ENCODE measurements at regions not wholly inside any gene's neighbourhood (a gene's known extent, or its start where the extent isn't known, plus 50 kb on each side); places are given as distances from the start of the nearest gene placed in this dataset.
A peak's percentile ranks its signal among the peaks of the same experiment; 100 is the strongest.
"Not testable (repeated sequence)": the region's sequence is repeated elsewhere in the genome, so short reads cannot be mapped to it uniquely, and the experiment has no call there.

GRCh38 chr13:87186647-87187046, 484.5 kb upstream of the SLITRK5 start:
- not testable (repeated sequence) for DNase-seq (ENCODE audit: low read depth in 2 of 2)

GRCh38 chr13:87191485-87191884, 479.7 kb upstream of the SLITRK5 start:
- not testable (repeated sequence) for DNase-seq (ENCODE audit: low read depth in 2 of 2)

- DNase-seq (ENCODE audit: low read depth in 2 of 2), result no peak
These were observed 472.8 kb upstream of the SLITRK5 start for GRCh38 chr13:87198371-87198770.

- DNase-seq (ENCODE audit: low read depth in 2 of 2), result no peak
These were observed 464.5 kb upstream of the SLITRK5 start for GRCh38 chr13:87206708-87207107.

GRCh38 chr13:87207280-87208003, 463.7 kb upstream of the SLITRK5 start:
- no peak for DNase-seq (ENCODE audit: low read depth in 2 of 2)

- no peak for DNase-seq (ENCODE audit: low read depth in 2 of 2)
These were observed 462.5 kb upstream of the SLITRK5 start for GRCh38 chr13:87208636-87209035.

- no peak for DNase-seq (ENCODE audit: low read depth in 2 of 2)
These were observed 436.2 kb upstream of the SLITRK5 start for GRCh38 chr13:87234981-87235380.

DNA sequence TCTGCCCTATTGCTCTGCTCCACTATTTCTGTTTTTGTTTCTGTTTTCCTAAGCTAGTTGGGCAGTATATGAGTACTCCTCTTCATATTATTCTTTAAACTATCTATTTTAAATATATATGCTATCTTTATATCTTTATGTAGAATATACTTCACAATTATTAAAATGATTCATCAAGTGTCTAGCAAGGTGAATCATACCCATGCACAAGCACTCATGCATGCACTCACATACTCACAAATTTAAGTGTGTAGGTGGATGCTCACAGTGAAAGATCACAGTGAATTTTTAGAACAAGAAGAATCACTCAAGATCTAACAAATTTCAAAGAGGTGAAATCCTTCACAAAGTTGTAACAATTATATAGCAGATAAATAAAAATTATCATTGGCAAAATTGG, 435.6 kb upstream of the SLITRK5 start:
- DNase-seq (ENCODE audit: low read depth in 2 of 2), result no peak

- DNase-seq (ENCODE audit: low read depth in 2 of 2), result no peak
These were observed 426.8 kb upstream of the SLITRK5 start for GRCh38 chr13:87244256-87244890.

GRCh38 chr13:87249847-87250246, 421.3 kb upstream of the SLITRK5 start:
- not testable (repeated sequence) for DNase-seq (ENCODE audit: low read depth in 2 of 2)

- no peak for DNase-seq (ENCODE audit: low read depth in 2 of 2)
These were observed 415.8 kb upstream of the SLITRK5 start for GRCh38 chr13:87255394-87255793.

GRCh38 chr13:87259479-87260083, 411.6 kb upstream of the SLITRK5 start:
- DNase-seq (ENCODE audit: low read depth in 2 of 2), result no peak

GRCh38 chr13:87274209-87274819, 396.9 kb upstream of the SLITRK5 start:
- peak in 1 of 2 donors; percentile 1 for DNase-seq (ENCODE audit: low read depth in 2 of 2)

- no peak for DNase-seq (ENCODE audit: low read depth in 2 of 2)
These were observed 391.0 kb upstream of the SLITRK5 start for GRCh38 chr13:87280139-87280538.

DNA sequence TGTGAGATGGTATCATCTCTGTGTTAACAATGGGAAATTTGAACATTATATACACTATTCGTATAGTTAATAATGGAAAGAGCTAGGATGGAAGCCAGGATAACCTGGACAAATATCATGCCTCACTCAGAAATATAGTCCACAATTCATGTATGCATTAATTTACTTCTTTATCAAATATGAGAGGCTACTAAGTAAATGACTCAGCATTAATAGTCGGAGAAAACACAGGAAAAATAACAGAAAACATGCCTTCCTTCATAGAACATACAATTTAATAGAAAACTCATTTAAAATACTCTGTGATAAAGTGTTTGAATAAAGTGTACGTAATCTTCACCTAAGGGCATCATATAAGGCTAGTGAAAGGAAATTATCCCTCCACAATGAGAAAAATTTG, 383.4 kb upstream of the SLITRK5 start:
- DNase-seq (ENCODE audit: low read depth in 2 of 2), result no peak

DNA sequence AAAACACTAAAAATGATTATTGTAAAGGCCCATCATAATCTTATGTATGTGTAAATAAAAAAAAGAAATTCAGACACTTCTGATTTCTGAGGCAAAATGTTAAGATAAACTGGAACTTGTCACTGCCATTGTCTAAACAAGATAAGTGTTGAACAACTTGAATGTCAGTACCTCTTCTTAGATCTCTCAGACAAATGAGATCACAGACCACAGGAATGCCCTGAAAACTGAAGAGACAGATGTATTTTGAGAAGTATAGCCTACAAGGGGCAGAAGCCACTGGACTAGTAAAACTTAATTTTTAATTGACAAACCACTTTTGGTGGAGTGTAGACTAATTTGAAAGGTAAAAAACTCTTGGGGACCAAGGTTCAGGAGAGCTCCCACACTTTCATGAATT, 375.5 kb upstream of the SLITRK5 start:
- no peak for DNase-seq (ENCODE audit: low read depth in 2 of 2)

- DNase-seq (ENCODE audit: low read depth in 2 of 2), result no peak
These were observed 369.1 kb upstream of the SLITRK5 start for GRCh38 chr13:87302034-87302433.

- DNase-seq (ENCODE audit: low read depth in 2 of 2), result no peak
These were observed 368.2 kb upstream of the SLITRK5 start for GRCh38 chr13:87302931-87303330.

GRCh38 chr13:87311165-87311564, 360.0 kb upstream of the SLITRK5 start:
- no peak for DNase-seq (ENCODE audit: low read depth in 2 of 2)

DNA sequence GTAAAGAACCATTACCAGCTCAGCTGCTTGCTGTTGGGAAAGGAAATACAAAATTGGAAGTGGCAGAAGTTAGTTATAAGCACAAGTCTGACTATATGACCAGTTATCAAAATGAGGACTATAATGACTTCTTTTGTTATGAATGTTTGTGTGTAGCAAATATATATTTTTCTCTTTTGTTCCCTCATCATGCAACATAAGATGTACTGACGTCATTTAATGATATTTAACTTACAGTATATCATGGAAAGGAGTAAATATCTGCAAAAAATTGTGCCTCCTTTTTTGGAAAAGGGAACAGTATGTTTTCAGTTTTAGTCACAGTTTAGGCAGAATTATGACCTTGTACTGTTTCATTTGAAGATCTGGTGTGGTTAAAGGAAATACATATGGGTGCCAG, 356.3 kb upstream of the SLITRK5 start:
- DNase-seq (ENCODE audit: low read depth in 2 of 2), result no peak

DNA sequence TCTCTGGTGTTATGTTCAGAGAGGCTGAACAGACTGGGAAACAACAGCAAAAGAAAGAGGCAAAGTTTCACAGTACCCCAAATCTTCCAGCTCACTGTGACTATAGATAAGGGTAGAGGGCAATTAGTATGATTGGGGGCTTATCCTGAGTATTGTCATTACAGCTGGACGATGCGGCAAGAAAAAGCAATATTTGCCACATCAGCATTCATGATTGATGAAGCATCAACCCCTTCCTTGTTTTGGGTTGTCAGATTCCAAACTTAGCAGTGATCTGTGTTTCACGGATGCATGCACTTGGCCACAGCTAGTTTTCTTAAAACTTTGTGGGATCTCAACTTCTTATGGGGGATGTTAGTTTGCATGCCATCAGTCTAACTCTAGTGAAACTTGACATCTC, 348.8 kb upstream of the SLITRK5 start:
- no peak for DNase-seq (ENCODE audit: low read depth in 2 of 2)

GRCh38 chr13:87324558-87324957, 346.6 kb upstream of the SLITRK5 start:
- DNase-seq (ENCODE audit: low read depth in 2 of 2), result no peak

DNA sequence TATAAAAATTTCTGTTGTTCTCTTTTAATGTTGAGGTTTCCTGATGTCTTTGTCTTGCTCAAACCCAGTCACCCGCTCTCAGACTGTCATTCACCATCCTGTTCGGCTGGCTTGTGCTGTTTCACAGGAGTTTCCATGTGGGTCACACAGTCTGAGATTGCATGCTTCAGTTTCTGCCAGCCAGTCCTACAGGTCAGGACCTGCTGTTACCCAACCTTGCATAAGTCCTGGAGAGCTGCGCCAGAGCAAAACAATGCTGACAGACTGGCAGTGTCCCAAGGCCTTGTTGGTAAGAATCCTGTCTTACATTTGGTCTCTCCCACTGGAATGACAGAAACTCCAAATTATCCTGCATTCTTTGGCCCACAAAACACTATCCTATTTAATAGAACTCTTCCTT, 340.0 kb upstream of the SLITRK5 start:
- no peak for DNase-seq (ENCODE audit: low read depth in 2 of 2)

Measured in lung microvascular endothelial cell (primary cell).